HG02642 (cell line): ENCODE measurements at regions not wholly inside any gene's neighbourhood (a gene's known extent, or its start where the extent isn't known, plus 50 kb on each side); places are given as distances from the start of the nearest gene placed in this dataset.

Source experiments
- ATAC-seq: cut with Tn5 transposase; IDR thresholded peaks from one replicate; pipeline ENCODE4 v1.9.1; 2021; ENCODE audit warnings: mild to moderate bottlenecking; ENCODE audit not compliant: unreplicated experiment, poor library complexity

DNA sequence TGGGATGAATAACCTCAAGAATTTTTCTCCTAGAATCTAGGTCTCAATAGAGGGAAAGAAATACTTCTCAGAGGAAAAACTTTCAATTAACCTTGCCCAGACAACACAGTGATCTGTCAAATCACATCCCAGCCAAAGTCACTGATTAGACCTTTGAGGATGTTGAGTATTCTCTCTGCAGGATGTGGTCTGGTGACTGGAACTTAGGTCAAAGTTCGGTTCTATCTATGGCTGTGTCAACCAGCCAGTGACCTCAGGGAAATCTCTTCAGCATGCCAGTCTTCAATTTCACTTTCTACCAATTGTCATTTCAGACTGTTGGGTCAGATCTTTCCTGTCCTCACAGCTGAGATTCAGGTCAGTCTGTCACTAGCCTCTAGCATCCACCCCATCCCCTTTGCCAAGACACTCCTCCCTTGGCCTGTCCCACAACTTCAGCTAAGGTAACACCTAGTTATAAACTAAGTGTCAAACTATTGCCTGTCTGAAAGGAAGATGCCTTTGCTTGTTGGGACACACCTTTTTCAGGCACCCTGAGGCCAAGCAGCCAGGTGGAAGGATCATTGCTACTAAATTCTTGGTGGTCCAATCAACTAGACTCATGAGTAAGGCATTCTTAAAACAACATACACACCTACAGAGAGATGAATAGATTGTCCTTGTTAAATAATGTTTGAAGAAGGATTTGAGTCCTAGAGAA is 156.3 kb upstream of the FST start:
- ATAC-seq = no peak

- ATAC-seq = no peak
Observed at GRCh38 chr5:53326424-53327153, 153.8 kb upstream of the FST start.

DNA sequence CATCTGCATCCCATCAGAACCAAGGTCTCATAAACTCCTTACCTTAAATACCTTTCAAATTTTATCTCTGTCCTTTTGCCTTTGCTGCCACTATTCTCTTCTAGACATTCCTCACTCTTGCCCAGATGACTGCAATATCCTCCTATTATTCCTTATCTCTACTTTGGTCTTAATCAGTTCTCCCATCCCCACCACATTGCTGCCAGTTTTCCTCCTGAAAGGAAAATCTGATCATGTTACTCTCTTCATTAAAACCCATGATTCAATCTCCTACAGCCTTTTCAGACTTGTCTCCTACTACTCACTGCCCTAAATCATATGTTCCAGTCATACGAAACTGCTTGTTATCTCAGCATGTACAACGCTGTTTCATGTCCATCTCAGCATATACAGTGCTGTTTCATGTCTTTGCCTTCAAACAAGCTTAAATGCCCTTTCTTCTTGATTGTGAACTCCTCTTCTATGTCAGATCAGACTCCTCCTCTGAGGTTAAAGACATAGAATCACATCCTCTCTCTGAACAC is 152.6 kb upstream of the FST start:
- ATAC-seq = no peak

- ATAC-seq = no peak
Observed at GRCh38 chr5:53330491-53330890, 149.9 kb upstream of the FST start.

DNA sequence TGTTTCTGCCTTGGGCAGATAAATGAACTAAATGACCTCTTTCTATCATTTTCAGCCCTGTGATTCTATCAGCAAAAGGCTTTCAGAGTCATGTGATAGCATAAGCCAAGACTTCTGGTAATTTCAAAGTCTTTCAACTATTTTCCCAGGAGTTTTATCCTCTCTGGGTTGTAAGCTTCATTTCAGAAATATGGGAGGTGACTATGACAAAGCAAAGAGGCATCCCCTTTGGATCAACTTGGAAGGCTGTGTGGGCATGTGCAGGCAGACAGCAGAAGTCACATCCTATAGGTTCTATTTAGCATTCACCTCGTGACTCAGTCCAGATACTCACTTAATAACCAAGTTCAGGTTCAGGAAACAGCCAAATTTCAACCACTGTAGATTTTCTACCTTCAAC is 149.0 kb upstream of the FST start:
- no peak for ATAC-seq

DNA sequence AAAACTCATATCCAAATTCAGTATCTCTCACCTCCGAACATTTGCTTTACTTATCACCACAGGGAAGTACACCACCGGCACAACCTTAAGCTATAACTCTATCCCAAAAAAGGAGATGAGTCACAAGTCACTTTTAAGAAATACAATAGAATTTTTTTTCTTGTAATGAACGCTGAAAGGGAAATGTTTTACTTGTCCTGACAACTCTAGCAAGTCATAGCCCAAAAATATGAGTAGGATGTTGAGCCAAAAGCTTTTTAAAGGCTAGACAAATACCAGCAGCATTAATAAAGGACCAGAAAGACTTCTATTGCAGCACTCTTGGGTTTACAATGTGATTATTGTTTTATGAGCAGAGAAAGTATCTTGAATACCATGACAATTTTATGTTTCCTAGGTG is 147.3 kb upstream of the FST start:
- ATAC-seq = no peak

DNA sequence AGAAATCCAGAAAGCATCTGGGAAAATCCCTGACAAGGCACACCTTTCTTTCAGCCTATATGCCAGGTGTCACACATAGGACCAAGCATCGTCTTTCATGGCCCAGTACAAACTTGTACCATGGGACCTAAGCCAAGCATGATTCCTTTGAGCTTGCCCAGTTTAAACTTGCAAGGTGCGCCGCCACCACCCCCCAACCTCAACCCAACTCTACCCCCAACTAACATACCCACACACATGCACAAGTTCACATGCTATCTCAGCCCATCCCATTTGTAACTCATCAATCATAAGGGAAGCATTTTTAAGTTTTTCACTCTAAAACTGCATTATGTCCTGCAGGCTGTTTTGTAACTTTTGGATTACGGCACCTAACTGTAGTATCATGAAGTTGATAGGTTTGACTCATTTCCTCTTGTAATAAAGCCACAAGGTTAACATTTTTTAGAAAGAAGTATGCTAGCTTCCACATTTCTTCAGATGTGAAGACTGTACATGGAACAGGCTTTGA is 145.9 kb upstream of the FST start:
- no peak for ATAC-seq

- no peak for ATAC-seq
Observed at GRCh38 chr5:53335115-53335514, 145.3 kb upstream of the FST start.

DNA sequence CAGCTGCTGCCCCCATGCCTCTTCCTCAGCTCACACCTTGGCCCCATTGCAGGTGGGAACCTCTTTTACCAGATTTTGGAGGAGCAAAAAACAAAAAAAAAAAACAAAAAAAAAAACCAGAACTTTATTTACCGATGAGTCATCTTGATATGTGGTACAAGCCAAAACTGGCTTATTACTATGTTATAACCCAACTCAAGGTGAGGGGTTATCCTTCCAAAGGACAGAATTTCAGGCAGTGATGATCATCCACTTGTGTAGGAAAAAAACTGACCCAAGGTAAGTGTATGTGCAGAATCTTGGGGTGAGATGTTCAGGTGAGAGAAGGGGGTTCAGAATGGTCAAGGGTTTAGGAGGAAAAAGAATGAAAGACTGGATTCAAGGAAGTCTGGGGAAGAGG is 142.6 kb upstream of the FST start:
- ATAC-seq = no peak

DNA sequence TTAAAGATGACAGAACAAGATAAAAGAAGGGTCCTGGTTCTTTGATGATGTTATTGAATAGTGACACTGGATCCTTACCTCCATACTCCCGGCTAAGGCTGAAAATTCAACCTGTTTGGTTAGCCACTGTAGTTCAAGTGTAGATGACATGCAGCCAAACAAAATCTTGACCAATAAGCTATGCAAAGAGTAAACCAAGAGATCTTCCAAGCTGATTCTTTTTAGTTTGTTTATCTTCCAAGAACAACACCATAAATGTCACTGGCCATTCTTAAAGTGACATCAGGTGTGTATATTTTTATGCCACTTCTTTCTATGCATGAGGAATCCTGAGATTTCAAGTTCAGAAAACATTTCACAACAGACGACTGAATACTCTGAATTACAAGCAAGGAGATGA is 141.5 kb upstream of the FST start:
- ATAC-seq = no peak

GRCh38 chr5:53339962-53340540 is 140.4 kb upstream of the FST start:
- ATAC-seq = no peak

- no peak for ATAC-seq
Observed at GRCh38 chr5:53340956-53341750, 139.3 kb upstream of the FST start.

GRCh38 chr5:53342236-53342635 is 138.2 kb upstream of the FST start:
- no peak for ATAC-seq

DNA sequence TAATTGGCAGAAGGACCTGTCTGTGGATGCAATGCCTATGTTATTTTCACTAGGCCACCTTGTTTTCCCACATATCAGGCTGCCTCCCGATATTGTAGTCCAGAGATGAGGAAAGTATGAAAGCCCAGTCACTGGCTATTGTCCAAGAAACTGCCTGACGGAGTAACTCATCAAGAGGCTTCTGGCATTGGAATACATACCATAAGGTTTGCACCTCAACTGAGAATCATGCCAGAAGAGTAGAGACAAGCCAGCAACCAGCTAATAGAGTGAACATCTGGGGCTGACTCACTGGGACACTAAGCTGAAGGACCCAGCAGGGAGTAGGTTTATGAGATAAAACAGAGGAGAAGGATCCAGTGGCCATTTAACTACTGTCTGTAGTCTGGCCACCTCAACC is 137.2 kb upstream of the FST start:
- no peak for ATAC-seq

GRCh38 chr5:53350368-53350767 is 130.1 kb upstream of the FST start:
- no peak for ATAC-seq

DNA sequence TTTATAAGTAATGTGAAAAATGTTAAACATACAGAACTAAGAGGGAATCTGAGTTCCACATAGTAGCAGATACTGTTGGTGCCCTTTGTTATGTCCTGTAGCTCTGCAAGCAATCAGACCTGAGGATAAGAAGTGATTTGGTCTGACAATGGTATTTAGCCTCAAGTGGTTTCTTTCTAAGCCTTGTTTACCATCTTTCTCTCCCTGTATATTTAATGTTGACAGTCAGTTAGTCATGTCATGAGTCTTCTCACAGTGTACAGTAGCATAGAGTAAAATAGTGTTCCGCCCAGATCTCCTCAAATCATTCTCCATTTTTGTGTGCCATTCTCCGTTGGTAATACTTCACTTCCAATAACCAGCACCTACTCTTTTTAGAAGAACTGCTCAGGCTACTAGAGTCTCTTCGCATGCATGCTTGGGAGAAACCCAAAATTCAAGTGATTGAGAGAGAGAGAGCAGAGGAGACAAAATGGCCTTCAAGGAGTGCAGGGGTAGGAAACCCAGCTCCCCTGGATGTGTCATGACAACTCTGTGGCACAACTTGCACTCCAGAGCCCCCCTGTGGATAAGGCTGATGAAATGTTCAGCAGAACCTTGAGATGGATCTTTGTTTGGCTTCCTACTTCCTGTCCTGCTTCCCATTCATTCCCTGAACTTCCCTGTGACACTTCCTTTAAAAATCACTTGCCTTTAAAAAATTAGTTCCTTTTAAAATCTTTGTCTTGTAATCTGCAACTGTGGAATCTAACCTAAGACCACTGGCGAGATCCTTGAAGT is 129.2 kb upstream of the FST start:
- no peak for ATAC-seq

DNA sequence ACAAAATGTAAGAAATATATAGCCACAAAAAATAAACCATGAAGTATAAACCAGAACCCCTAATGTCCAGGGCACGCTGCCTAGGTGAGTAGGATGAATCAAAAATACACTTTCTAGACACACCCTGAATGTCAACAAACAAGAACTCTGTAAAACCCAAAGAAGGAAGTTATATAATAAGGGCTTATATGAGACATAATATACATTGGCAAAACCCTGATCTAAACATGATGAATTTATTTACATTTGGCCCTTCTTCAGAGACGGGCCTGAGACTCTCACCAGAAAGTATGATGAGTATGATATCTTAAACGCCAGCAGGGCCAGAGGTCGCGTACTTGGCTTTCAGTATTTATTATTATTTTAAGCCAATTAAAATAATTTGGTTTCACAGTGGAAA is 125.1 kb upstream of the FST start:
- no peak for ATAC-seq

- ATAC-seq = no peak
Observed at GRCh38 chr5:53355931-53356330, 124.5 kb upstream of the FST start.

- ATAC-seq = no peak
Observed at GRCh38 chr5:53357439-53357838, 123.0 kb upstream of the FST start.

DNA sequence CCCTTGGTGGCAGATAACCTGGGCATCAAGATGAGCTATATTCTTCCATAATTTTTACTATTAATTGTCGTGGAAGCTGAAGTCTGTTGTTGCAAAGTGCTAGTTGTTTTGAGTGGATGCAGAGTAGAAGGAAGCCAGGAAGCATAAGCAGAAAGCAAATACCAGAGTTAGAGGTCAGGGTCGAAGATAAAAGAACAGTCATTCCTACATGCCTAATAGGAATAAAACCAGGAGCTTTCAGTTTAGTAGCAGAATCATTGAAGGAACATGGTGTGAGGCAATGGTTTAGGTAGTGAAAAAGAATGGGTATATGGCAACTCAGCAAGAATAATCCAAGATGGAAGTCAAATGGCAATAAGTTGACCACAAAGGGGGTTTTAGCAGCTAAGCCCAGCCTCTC is 121.6 kb upstream of the FST start:
- no peak for ATAC-seq
